ENCODE measurements at regions not wholly inside any gene's neighbourhood (a gene's known extent, or its start where the extent isn't known, plus 50 kb on each side); places are given as distances from the start of the nearest gene placed in this dataset.

- H3K27ac ChIP-seq (ENCODE audit: low read length), result no peak overlapping the region
- no peaks in the 10 kb centered on the region for H3K27me3 ChIP-seq (ENCODE audit: low read length)
- H3K36me3 ChIP-seq (ENCODE audit: insufficient read depth, low read length), result no peaks in the 10 kb centered on the region
- no peak overlapping the region for H3K9ac ChIP-seq (ENCODE audit: low read length)
- H3K9me3 ChIP-seq (ENCODE audit: low read length), result peaks cover 32% of the 10 kb centered on the region
- no peak overlapping the region for H2AFZ ChIP-seq (ENCODE audit: low read length)
- no peaks in the 10 kb centered on the region for H4K20me1 ChIP-seq (ENCODE audit: insufficient read depth, low read depth, low read length)
- H3K4me1 ChIP-seq (ENCODE audit: low read length), result no peaks in the 10 kb centered on the region
- no peak overlapping the region for H3K4me3 ChIP-seq (ENCODE audit: low read length)
- no peak for DNase-seq
- no peaks in the 10 kb centered on the region for H3K79me2 ChIP-seq (ENCODE audit: low read length)
- H3K9me2 ChIP-seq (replicated peaks; ENCODE audit: insufficient read depth, low read length), result no peaks in the 10 kb centered on the region
- H3K4me2 ChIP-seq (ENCODE audit: low read depth, low read length, poor library complexity, severe bottlenecking), result no peak overlapping the region
Observed at GRCh38 chr15:97858296-97858695, 102.2 kb upstream of the ARRDC4 start.

DNA sequence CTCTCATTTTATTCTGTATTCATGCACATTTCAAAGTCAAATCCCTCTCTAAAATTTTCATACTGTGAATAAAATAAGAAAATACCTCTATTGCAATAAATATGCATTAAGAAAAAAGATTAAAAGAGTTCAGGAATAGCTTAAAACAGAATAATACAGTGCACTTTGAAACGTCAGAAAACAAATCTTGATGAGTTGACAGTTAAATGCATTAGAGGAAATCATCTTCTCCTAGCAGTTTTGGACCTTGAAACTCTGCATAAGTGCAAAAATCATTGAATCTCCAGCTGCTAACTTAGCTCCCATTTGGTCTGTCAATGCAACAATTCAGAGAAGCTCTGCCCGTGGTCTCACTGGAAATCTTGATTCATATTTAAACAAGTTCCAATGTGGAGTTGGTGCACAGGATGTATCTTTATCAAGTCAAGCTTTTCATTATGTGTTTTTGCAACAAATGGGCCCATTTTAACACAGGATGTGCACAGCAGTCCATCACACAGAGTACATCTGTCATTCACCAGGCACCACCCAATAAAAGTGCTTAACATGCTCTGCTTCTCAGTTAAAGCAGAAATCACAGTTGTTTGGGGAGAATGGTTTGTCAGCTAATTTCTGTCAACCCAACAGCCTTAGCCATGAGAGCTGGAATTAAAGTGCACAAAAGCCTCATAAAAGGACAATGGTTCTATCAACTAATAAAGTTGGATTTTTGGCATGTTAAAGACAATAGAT, 98.8 kb upstream of the ARRDC4 start:
- no peaks in the 10 kb centered on the region for H3K27me3 ChIP-seq (ENCODE audit: low read length)
- no peak overlapping the region for H3K9ac ChIP-seq (ENCODE audit: low read length)
- no peak for DNase-seq
- no peak overlapping the region for H3K4me2 ChIP-seq (ENCODE audit: low read depth, low read length, poor library complexity, severe bottlenecking)
- H4K20me1 ChIP-seq (ENCODE audit: insufficient read depth, low read depth, low read length), result no peaks in the 10 kb centered on the region
- no peaks in the 10 kb centered on the region for H3K79me2 ChIP-seq (ENCODE audit: low read length)
- H3K27ac ChIP-seq (ENCODE audit: low read length), result no peak overlapping the region
- no peaks in the 10 kb centered on the region for H3K4me1 ChIP-seq (ENCODE audit: low read length)
- H3K9me3 ChIP-seq (ENCODE audit: low read length), result peaks cover 39% of the 10 kb centered on the region
- H2AFZ ChIP-seq (ENCODE audit: low read length), result no peak overlapping the region
- no peaks in the 10 kb centered on the region for H3K36me3 ChIP-seq (ENCODE audit: insufficient read depth, low read length)
- no peaks in the 10 kb centered on the region for H3K9me2 ChIP-seq (replicated peaks; ENCODE audit: insufficient read depth, low read length)
- no peak overlapping the region for H3K4me3 ChIP-seq (ENCODE audit: low read length)

DNA sequence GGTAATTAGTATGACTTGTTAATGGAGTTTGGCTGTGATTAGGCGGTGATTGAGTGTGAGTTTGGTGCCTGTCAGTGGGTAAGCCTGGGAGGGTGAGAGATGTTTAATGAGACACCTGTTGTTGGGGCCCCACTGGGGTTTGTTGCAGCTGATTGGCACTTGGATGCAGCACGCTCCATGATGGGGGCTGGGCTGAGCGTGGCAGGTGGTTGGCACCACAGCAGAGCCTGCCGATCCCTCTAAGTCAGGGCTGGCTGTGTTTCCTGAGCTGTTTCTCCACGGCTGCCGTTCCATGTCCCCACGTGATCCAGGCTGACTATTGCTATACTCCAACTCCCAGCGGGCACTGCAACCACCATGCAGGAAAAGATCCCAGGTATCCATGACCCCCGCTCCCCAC, 93.5 kb upstream of the ARRDC4 start:
- Histone ChIP-seq H3K79me2 (ENCODE audit: low read length) (no peaks in the 10 kb centered on the region), H3K4me3 (ENCODE audit: low read length) (no peak overlapping the region), H3K27me3 (ENCODE audit: low read length) (no peaks in the 10 kb centered on the region), H2AFZ (ENCODE audit: low read length) (no peak overlapping the region), H3K4me1 (ENCODE audit: low read length) (no peaks in the 10 kb centered on the region), H4K20me1 (ENCODE audit: insufficient read depth, low read depth, low read length) (no peaks in the 10 kb centered on the region), H3K4me2 (ENCODE audit: low read depth, low read length, poor library complexity, severe bottlenecking) (no peak overlapping the region), H3K27ac (ENCODE audit: low read length) (no peak overlapping the region), H3K9me3 (ENCODE audit: low read length) (peaks cover 19% of the 10 kb centered on the region), H3K36me3 (ENCODE audit: insufficient read depth, low read length) (no peaks in the 10 kb centered on the region), H3K9me2 (replicated peaks; ENCODE audit: insufficient read depth, low read length) (no peaks in the 10 kb centered on the region), H3K9ac (ENCODE audit: low read length) (no peak overlapping the region)
- no peak for DNase-seq

DNA sequence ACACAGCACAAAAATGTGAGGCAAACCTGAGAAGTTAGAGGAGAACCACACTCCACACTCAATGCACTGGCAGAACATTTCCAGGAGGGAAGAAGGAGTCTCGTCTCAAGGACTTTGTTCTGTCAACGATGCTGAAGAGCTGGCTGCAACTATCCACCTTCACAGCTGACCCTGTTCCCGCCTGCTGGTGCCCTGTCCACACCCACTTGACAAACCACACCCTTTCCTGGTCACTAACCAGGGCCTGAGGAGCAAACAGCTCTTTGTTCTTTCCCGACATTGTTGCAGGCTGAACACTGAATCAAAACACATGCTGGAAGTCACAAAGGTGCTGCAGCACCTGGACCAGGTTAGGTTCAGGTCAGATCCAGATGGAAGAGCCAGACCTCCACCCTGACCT, 92.6 kb upstream of the ARRDC4 start:
- Histone ChIP-seq H3K9ac (ENCODE audit: low read length) (no peak overlapping the region), H3K9me3 (ENCODE audit: low read length) (peaks cover 19% of the 10 kb centered on the region), H3K36me3 (ENCODE audit: insufficient read depth, low read length) (no peaks in the 10 kb centered on the region), H3K79me2 (ENCODE audit: low read length) (no peaks in the 10 kb centered on the region), H3K4me3 (ENCODE audit: low read length) (no peak overlapping the region), H3K4me1 (ENCODE audit: low read length) (no peaks in the 10 kb centered on the region), H4K20me1 (ENCODE audit: insufficient read depth, low read depth, low read length) (no peaks in the 10 kb centered on the region), H3K9me2 (replicated peaks; ENCODE audit: insufficient read depth, low read length) (no peaks in the 10 kb centered on the region), H3K27me3 (ENCODE audit: low read length) (no peaks in the 10 kb centered on the region), H2AFZ (ENCODE audit: low read length) (no peak overlapping the region), H3K27ac (ENCODE audit: low read length) (no peak overlapping the region), H3K4me2 (ENCODE audit: low read depth, low read length, poor library complexity, severe bottlenecking) (no peak overlapping the region)
- DNase-seq, result no peak

GRCh38 chr15:97868981-97869380, 91.5 kb upstream of the ARRDC4 start:
- H3K9me3 ChIP-seq (ENCODE audit: low read length), result peaks cover 19% of the 10 kb centered on the region
- no peaks in the 10 kb centered on the region for H3K36me3 ChIP-seq (ENCODE audit: insufficient read depth, low read length)
- no peak overlapping the region for H3K27ac ChIP-seq (ENCODE audit: low read length)
- no peak overlapping the region for H3K9ac ChIP-seq (ENCODE audit: low read length)
- H3K4me3 ChIP-seq (ENCODE audit: low read length), result no peak overlapping the region
- no peaks in the 10 kb centered on the region for H3K4me1 ChIP-seq (ENCODE audit: low read length)
- no peaks in the 10 kb centered on the region for H3K27me3 ChIP-seq (ENCODE audit: low read length)
- no peaks in the 10 kb centered on the region for H4K20me1 ChIP-seq (ENCODE audit: insufficient read depth, low read depth, low read length)
- H3K4me2 ChIP-seq (ENCODE audit: low read depth, low read length, poor library complexity, severe bottlenecking), result no peak overlapping the region
- no peak for DNase-seq
- H3K9me2 ChIP-seq (replicated peaks; ENCODE audit: insufficient read depth, low read length), result no peaks in the 10 kb centered on the region
- H2AFZ ChIP-seq (ENCODE audit: low read length), result no peak overlapping the region
- H3K79me2 ChIP-seq (ENCODE audit: low read length), result no peaks in the 10 kb centered on the region

DNA sequence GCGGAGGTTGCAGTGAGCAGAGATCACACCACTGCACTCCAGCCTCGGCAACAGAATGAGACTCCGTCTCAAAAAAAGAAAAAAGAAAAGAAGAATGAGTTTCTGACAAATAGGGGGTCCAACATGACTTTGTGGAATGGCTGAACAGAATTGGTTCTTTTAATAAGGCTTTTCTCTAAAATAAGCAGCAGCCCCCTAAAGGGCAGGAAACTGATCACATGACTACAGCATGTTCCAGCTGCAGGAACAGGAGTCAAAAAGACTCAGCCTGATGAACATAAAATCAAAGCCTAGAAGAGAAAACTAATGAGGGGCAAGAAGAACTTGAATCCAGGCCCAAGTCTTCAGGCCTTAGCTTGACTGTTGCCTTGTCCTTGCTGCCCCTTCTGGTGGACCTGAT, 89.7 kb upstream of the ARRDC4 start:
- H3K36me3 ChIP-seq (ENCODE audit: insufficient read depth, low read length), result no peaks in the 10 kb centered on the region
- no peak overlapping the region for H3K4me2 ChIP-seq (ENCODE audit: low read depth, low read length, poor library complexity, severe bottlenecking)
- no peaks in the 10 kb centered on the region for H3K9me2 ChIP-seq (replicated peaks; ENCODE audit: insufficient read depth, low read length)
- H3K27me3 ChIP-seq (ENCODE audit: low read length), result no peaks in the 10 kb centered on the region
- H3K9me3 ChIP-seq (ENCODE audit: low read length), result peaks cover 10% of the 10 kb centered on the region
- H2AFZ ChIP-seq (ENCODE audit: low read length), result no peak overlapping the region
- H3K4me3 ChIP-seq (ENCODE audit: low read length), result no peak overlapping the region
- DNase-seq, result no peak
- H3K27ac ChIP-seq (ENCODE audit: low read length), result no peak overlapping the region
- H3K79me2 ChIP-seq (ENCODE audit: low read length), result no peaks in the 10 kb centered on the region
- H3K9ac ChIP-seq (ENCODE audit: low read length), result no peak overlapping the region
- H4K20me1 ChIP-seq (ENCODE audit: insufficient read depth, low read depth, low read length), result no peaks in the 10 kb centered on the region
- no peaks in the 10 kb centered on the region for H3K4me1 ChIP-seq (ENCODE audit: low read length)

DNA sequence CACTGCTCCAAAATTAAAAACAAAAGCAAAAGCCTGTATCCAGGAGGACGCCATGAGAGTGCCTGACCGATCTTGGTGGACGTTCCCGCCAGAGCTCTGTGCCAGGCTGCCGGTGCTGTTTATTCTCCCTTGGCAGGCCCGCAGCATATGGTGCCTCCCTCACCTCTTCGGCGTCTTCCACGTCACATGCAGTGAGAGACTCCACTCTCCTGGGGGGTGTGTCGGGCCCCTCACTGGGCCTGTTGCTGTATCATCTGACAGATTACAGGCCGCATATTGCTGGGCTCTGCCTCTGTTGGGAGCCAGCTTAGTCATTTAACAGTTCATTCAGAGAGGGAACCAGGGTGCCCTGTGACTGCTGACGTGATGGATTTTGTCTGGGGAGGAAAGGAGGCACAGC, 86.4 kb upstream of the ARRDC4 start:
- no peak overlapping the region for H2AFZ ChIP-seq (ENCODE audit: low read length)
- no peaks in the 10 kb centered on the region for H3K79me2 ChIP-seq (ENCODE audit: low read length)
- H3K4me2 ChIP-seq (ENCODE audit: low read depth, low read length, poor library complexity, severe bottlenecking), result no peak overlapping the region
- H3K36me3 ChIP-seq (ENCODE audit: insufficient read depth, low read length), result no peaks in the 10 kb centered on the region
- H3K4me1 ChIP-seq (ENCODE audit: low read length), result no peaks in the 10 kb centered on the region
- H3K27ac ChIP-seq (ENCODE audit: low read length), result no peak overlapping the region
- no peaks in the 10 kb centered on the region for H3K27me3 ChIP-seq (ENCODE audit: low read length)
- H3K9me2 ChIP-seq (replicated peaks; ENCODE audit: insufficient read depth, low read length), result no peaks in the 10 kb centered on the region
- H4K20me1 ChIP-seq (ENCODE audit: insufficient read depth, low read depth, low read length), result no peaks in the 10 kb centered on the region
- peaks cover 5% of the 10 kb centered on the region for H3K9me3 ChIP-seq (ENCODE audit: low read length)
- no peak overlapping the region for H3K9ac ChIP-seq (ENCODE audit: low read length)
- no peak overlapping the region for H3K4me3 ChIP-seq (ENCODE audit: low read length)
- no peak for DNase-seq

DNA sequence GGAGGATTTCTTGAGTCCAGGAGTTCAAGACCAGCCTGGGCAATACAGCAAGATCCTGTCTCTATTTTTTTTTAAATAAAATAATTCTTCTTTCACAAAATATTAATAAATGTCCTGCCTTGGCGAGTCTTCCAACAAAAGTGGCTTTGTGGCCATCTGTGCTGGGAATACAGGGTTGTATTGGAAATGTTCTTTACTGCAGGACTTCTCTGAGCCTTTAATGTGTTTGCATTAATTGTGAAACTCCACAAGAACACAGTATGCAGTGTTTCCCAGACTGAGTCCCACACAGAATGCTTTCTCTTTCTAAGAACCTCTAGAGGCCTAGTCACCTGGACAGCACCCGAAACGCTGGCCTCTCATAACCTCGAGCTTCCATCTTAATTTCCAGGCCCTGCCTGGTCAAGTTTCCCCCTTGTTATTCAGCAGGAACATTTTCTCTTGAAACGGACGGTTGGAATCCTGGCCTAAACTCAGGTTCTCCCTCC, 85.4 kb upstream of the ARRDC4 start:
- H4K20me1 ChIP-seq (ENCODE audit: insufficient read depth, low read depth, low read length), result no peaks in the 10 kb centered on the region
- no peaks in the 10 kb centered on the region for H3K79me2 ChIP-seq (ENCODE audit: low read length)
- no peak overlapping the region for H3K9ac ChIP-seq (ENCODE audit: low read length)
- no peaks in the 10 kb centered on the region for H3K27me3 ChIP-seq (ENCODE audit: low read length)
- H3K4me2 ChIP-seq (ENCODE audit: low read depth, low read length, poor library complexity, severe bottlenecking), result no peak overlapping the region
- H3K9me3 ChIP-seq (ENCODE audit: low read length), result peaks cover 6% of the 10 kb centered on the region
- H3K9me2 ChIP-seq (replicated peaks; ENCODE audit: insufficient read depth, low read length), result no peaks in the 10 kb centered on the region
- no peak overlapping the region for H2AFZ ChIP-seq (ENCODE audit: low read length)
- no peak overlapping the region for H3K4me3 ChIP-seq (ENCODE audit: low read length)
- DNase-seq, result no peak
- H3K36me3 ChIP-seq (ENCODE audit: insufficient read depth, low read length), result no peaks in the 10 kb centered on the region
- no peak overlapping the region for H3K27ac ChIP-seq (ENCODE audit: low read length)
- H3K4me1 ChIP-seq (ENCODE audit: low read length), result no peaks in the 10 kb centered on the region

Data from Karpas-422 (cell line).